Gastrocnemius medialis (tissue), 4 donors: ENCODE measurements at regions not wholly inside any gene's neighbourhood (a gene's known extent, or its start where the extent isn't known, plus 50 kb on each side); places are given as distances from the start of the nearest gene placed in this dataset.

Experiments used
- CTCF ChIP-seq, 5 experiments: fragments of 450-650 bp in 3 of 5; fragments of 200-600 bp in 2 of 5; sonication (generic) in 2 of 5; IDR thresholded peaks in 4 of 5; conservative IDR thresholded peaks in 1 of 5; 1 replicate in 4 of 5; 2 replicates in 1 of 5; pipeline ENCODE4 v1.5.1; 2016 to 2019; ENCODE audit warnings: antibody characterized with exemption in 5 of 5, mild to moderate bottlenecking in 3 of 5, moderate library complexity in 3 of 5
- POLR2A ChIP-seq, 2 donors: fragments of 450-650 bp; IDR thresholded peaks; one replicate each; pipeline ENCODE4 v1.6.1; 2017; ENCODE audit warnings: antibody characterized with exemption in 2 of 2, mild to moderate bottlenecking in 2 of 2, moderate library complexity in 2 of 2

DNA sequence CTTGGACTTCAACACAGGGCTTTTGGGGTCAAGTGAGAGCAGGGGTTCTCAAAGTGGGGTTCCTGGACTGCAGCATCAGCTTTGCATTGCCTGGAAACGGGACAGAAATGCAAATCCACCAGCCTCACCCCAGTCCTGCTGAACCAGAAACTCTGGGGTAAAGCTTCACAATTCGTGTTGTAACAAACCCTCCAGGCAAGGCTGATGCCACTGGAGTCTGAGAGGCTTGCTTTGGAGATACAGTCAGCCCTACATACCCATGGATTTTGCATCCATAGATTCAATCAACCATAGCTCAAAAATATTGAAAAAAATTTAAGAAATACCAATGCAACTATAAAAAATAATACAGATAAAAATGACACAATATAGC lies 160.4 kb upstream of the ECI2 start:
- TF ChIP-seq POLR2A (IDR thresholded peaks at IDR 0.05) (no peak), CTCF (IDR thresholded peaks at IDR 0.05 in 4 of 5, conservative IDR thresholded peaks at IDR 0.05 in 1 of 5) (no peak)
